Caki2 (cell line): ENCODE measurements at regions not wholly inside any gene's neighbourhood (a gene's known extent, or its start where the extent isn't known, plus 50 kb on each side); places are given as distances from the start of the nearest gene placed in this dataset.

Experiments used
- DNase-seq: peaks from one replicate; pipeline ENCODE4 v3.0.0-alpha.2; 2015; ENCODE audit warnings: low read depth
- in situ Hi-C: cut with HindIII; loops from 2 replicates; pipeline ENCODE4 v1.10.0; 2016; ENCODE audit warnings: low sequenced_read_pairs, low pct_unique_long_range_greater_than_20kb, mixed read lengths

GRCh38 chr3:18035641-18036449 is 293.4 kb upstream of the TBC1D5 start:
- DNase-seq = no peak
- in situ Hi-C loops = no loop called here

GRCh38 chr3:18033581-18034108 is 291.2 kb upstream of the TBC1D5 start:
- in situ Hi-C loops = no loop called here
- no peak for DNase-seq

GRCh38 chr3:18030371-18030870 is 288.0 kb upstream of the TBC1D5 start:
- DNase-seq = no peak

GRCh38 chr3:18027161-18027939 is 284.9 kb upstream of the TBC1D5 start:
- in situ Hi-C loops = no loop called here
- no peak for DNase-seq

More at GRCh38 chr3:18030371-18030870, 288.0 kb upstream of the TBC1D5 start:
- in situ Hi-C loops = no loop called here

- no peak for DNase-seq
These were observed 282.3 kb upstream of the TBC1D5 start for GRCh38 chr3:18024715-18025114.

GRCh38 chr3:18019161-18019495 is 276.7 kb upstream of the TBC1D5 start:
- in situ Hi-C loops = no loop called here
- DNase-seq = no peak

More at GRCh38 chr3:18024715-18025114, 282.3 kb upstream of the TBC1D5 start:
- in situ Hi-C loops = no loop called here

GRCh38 chr3:18018491-18019160 is 276.2 kb upstream of the TBC1D5 start:
- DNase-seq = no peak
- in situ Hi-C loops = no loop called here

- in situ Hi-C loops = no loop called here
- DNase-seq = no peak
These were observed 273.9 kb upstream of the TBC1D5 start for GRCh38 chr3:18016366-18016765.

GRCh38 chr3:18012933-18013332 is 270.5 kb upstream of the TBC1D5 start:
- in situ Hi-C loops = no loop called here
- no peak for DNase-seq

- DNase-seq = no peak
- in situ Hi-C loops = no loop called here
These were observed 270.0 kb upstream of the TBC1D5 start for GRCh38 chr3:18012436-18012835.

GRCh38 chr3:18011387-18011786 is 269.0 kb upstream of the TBC1D5 start:
- DNase-seq = no peak
- in situ Hi-C loops = no loop called here

GRCh38 chr3:18010001-18010400 is 267.6 kb upstream of the TBC1D5 start:
- in situ Hi-C loops = no loop called here
- DNase-seq = no peak

- in situ Hi-C loops = no loop called here
- no peak for DNase-seq
These were observed 266.4 kb upstream of the TBC1D5 start for GRCh38 chr3:18008706-18009368.

- in situ Hi-C loops = no loop called here
- no peak for DNase-seq
These were observed 265.5 kb upstream of the TBC1D5 start for GRCh38 chr3:18007980-18008379.

GRCh38 chr3:17995769-17996168 is 253.3 kb upstream of the TBC1D5 start:
- in situ Hi-C loops = no loop called here
- DNase-seq = no peak

GRCh38 chr3:17994167-17994566 is 251.7 kb upstream of the TBC1D5 start:
- in situ Hi-C loops = no loop called here
- no peak for DNase-seq

GRCh38 chr3:17990390-17990789 is 248.0 kb upstream of the TBC1D5 start:
- DNase-seq = no peak
- in situ Hi-C loops = no loop called here

GRCh38 chr3:17986348-17986816 is 244.0 kb upstream of the TBC1D5 start:
- no peak for DNase-seq
- in situ Hi-C loops = no loop called here
